OCI-LY1 (cell line): ENCODE measurements at regions not wholly inside any gene's neighbourhood (a gene's known extent, or its start where the extent isn't known, plus 50 kb on each side); places are given as distances from the start of the nearest gene placed in this dataset.

Source experiments
- H2AFZ ChIP-seq: fragments of 200-600 bp; sonication (generic), shearing (Covaris generic); 2 replicates; pipeline ENCODE4 v1.6.0; 2014; ENCODE audit warnings: antibody characterized with exemption, mild to moderate bottlenecking, low read length
- H3F3A ChIP-seq: fragments of 200-600 bp; sonication (generic), shearing (Covaris generic); 2 replicates; pipeline ENCODE4 v1.6.0; 2014; ENCODE audit warnings: mild to moderate bottlenecking, antibody characterized with exemption, low read length, moderate library complexity; ENCODE audit not compliant: insufficient read depth
- H3K27ac ChIP-seq: fragments of 200-600 bp; sonication (generic); 2 replicates; pipeline ENCODE4 v1.5.1; 2014; ENCODE audit warnings: low read length, mixed run types, mild to moderate bottlenecking, low read depth; ENCODE audit not compliant: poor library complexity, severe bottlenecking
- H3K27me3 ChIP-seq: fragments of 200-600 bp; sonication (generic); 2 replicates; pipeline ENCODE4 v1.6.0; 2014; ENCODE audit warnings: antibody characterized with exemption, mild to moderate bottlenecking, low read length, moderate library complexity; ENCODE audit not compliant: insufficient read depth
- H3K36me3 ChIP-seq: fragments of 200-600 bp; sonication (generic); 2 replicates; pipeline ENCODE4 v1.6.1; 2014; ENCODE audit warnings: mild to moderate bottlenecking, antibody characterized with exemption, low read length, moderate library complexity, mixed read lengths; ENCODE audit not compliant: insufficient read depth
- H3K4me1 ChIP-seq: fragments of 200-600 bp; sonication (generic); 2 replicates; pipeline ENCODE4 v1.5.1; 2014; ENCODE audit warnings: mild to moderate bottlenecking, low read length, moderate library complexity; ENCODE audit not compliant: insufficient read depth, severe bottlenecking
- H3K4me2 ChIP-seq: fragments of 200-600 bp; sonication (generic), shearing (Covaris generic); 2 replicates; pipeline ENCODE4 v1.6.1; 2014; ENCODE audit warnings: low read length
- H3K4me3 ChIP-seq: fragments of 200-600 bp; sonication (generic); 2 replicates; pipeline ENCODE4 v1.5.1; 2014; ENCODE audit warnings: low read length, low read depth, mild to moderate bottlenecking, mixed read lengths; ENCODE audit not compliant: poor library complexity, severe bottlenecking
- H3K79me2 ChIP-seq: fragments of 200-600 bp; shearing (Covaris generic); 2 replicates; pipeline ENCODE4 v1.6.1; 2016; ENCODE audit warnings: mixed run types, low read length, mixed read lengths; ENCODE audit not compliant: insufficient read depth
- H3K9ac ChIP-seq: fragments of 200-600 bp; sonication (generic), shearing (Covaris generic); 2 replicates; pipeline ENCODE4 v1.6.1; 2014; ENCODE audit warnings: mild to moderate bottlenecking, low read length, mixed read lengths
- H3K9me2 ChIP-seq: fragments of 200-600 bp; sonication (generic), shearing (Covaris generic); 2 replicates; pipeline ENCODE4 v1.6.1; 2014; ENCODE audit warnings: low read depth, mild to moderate bottlenecking, low read length, mixed read lengths
- H3K9me3 ChIP-seq: fragments of 200-600 bp; shearing (Covaris generic); 2 replicates; pipeline ENCODE4 v1.6.1; 2014; ENCODE audit warnings: low read length, mixed read lengths
- H4K20me1 ChIP-seq: fragments of 200-600 bp; sonication (generic), shearing (Covaris generic); 2 replicates; pipeline ENCODE4 v1.6.0; 2016; ENCODE audit warnings: mild to moderate bottlenecking, low read length; ENCODE audit not compliant: insufficient read depth
- EZH2 ChIP-seq: fragments of 200-600 bp; sonication (generic), shearing (Covaris generic); IDR thresholded peaks from 2 replicates; pipeline ENCODE4 v1.8.0; 2017; ENCODE audit warnings: borderline replicate concordance, mixed run types, mild to moderate bottlenecking, antibody characterized with exemption, low read length, moderate library complexity, mixed read lengths
- TF ChIP-seq, protein P1 (sequence below): fragments of 200-600 bp; sonication (generic), shearing (Covaris generic); IDR thresholded peaks from 2 replicates; pipeline ENCODE4 v1.5.1; 2017; ENCODE audit warnings: mild to moderate bottlenecking, antibody characterized with exemption, low read length, moderate library complexity, mixed read lengths

DNA sequence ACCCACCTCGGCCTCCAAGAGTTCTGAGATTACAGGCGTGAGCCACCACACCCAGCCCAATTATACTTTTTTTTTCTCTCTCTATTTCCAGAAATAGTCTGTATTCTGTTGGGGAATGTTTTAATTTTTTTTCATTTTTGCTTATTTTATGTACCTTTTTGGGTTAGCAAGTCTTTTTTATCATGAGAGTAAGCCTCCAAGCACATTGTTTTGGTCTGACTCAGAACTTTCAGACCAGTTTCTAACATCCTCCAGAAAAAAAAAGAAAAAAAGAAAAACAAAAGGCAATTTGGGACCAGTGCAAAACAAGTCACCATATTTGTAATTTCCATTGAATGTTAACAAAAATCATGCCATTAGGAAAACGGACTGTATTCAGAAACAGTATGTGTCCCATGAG, 1465.5 kb downstream of the SLITRK5 start:
- H3K4me2 ChIP-seq = no peak overlapping the region
- H3K36me3 ChIP-seq = no peaks in the 10 kb centered on the region
- H3F3A ChIP-seq = no peaks in the 10 kb centered on the region
- no peaks in the 10 kb centered on the region for H3K9me2 ChIP-seq
- no peaks in the 10 kb centered on the region for H3K9me3 ChIP-seq
- H3K27ac ChIP-seq = no peak overlapping the region
- H4K20me1 ChIP-seq = no peaks in the 10 kb centered on the region
- no peak for TF ChIP-seq EZH2
- TF ChIP-seq, protein P1, sequence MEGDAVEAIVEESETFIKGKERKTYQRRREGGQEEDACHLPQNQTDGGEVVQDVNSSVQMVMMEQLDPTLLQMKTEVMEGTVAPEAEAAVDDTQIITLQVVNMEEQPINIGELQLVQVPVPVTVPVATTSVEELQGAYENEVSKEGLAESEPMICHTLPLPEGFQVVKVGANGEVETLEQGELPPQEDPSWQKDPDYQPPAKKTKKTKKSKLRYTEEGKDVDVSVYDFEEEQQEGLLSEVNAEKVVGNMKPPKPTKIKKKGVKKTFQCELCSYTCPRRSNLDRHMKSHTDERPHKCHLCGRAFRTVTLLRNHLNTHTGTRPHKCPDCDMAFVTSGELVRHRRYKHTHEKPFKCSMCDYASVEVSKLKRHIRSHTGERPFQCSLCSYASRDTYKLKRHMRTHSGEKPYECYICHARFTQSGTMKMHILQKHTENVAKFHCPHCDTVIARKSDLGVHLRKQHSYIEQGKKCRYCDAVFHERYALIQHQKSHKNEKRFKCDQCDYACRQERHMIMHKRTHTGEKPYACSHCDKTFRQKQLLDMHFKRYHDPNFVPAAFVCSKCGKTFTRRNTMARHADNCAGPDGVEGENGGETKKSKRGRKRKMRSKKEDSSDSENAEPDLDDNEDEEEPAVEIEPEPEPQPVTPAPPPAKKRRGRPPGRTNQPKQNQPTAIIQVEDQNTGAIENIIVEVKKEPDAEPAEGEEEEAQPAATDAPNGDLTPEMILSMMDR = no peak
- no peaks in the 10 kb centered on the region for H3K79me2 ChIP-seq
- H3K27me3 ChIP-seq = no peaks in the 10 kb centered on the region
- no peaks in the 10 kb centered on the region for H3K4me1 ChIP-seq
- no peak overlapping the region for H3K4me3 ChIP-seq
- no peak overlapping the region for H2AFZ ChIP-seq
- no peak overlapping the region for H3K9ac ChIP-seq

DNA sequence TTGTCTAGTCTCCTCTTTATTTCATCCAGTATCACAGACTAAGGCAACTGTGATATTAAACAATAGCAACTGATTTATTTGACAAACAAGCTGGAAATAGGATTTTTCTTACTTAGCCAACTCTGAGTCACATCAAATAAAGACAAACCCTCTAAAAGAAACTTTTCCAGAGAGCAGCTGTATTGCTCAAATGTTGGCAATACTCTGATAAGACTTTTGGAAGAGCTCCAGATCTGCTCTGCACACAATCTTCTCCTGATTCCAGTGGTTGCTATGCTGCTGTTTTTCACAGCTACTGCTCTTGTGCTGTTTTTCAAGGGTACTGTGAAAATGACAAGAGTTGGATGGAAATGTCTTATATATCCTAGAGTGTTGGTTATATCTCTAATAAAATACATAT, 1479.2 kb downstream of the SLITRK5 start:
- no peak for TF ChIP-seq EZH2
- TF ChIP-seq, protein P1 = no peak
- Histone ChIP-seq H3K27ac (no peak overlapping the region), H3F3A (no peaks in the 10 kb centered on the region), H3K4me3 (no peak overlapping the region), H3K9me3 (no peaks in the 10 kb centered on the region), H3K79me2 (no peaks in the 10 kb centered on the region), H3K4me1 (no peaks in the 10 kb centered on the region), H3K36me3 (no peaks in the 10 kb centered on the region), H3K27me3 (no peaks in the 10 kb centered on the region), H3K4me2 (no peak overlapping the region), H3K9me2 (no peaks in the 10 kb centered on the region), H2AFZ (no peak overlapping the region), H3K9ac (no peak overlapping the region), H4K20me1 (no peaks in the 10 kb centered on the region)

DNA sequence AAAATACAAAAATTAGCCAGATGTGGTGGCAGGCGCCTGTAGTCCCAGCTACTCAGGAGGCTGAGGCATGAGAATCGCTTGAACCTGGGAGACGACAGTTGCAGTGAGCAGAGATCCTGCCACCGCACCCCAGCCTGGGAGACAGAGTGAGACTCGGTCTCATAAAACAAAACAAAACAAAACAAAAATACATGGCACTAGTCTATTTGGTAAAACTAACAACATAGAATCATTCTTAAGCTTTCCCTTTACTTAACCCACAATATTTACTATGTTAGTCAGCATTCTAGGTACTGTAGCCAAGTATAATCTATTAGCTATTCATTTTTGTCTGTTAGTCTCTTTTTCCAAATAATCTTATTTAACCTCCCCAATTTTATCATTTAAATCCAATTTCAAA, 1482.8 kb downstream of the SLITRK5 start:
- Histone ChIP-seq H4K20me1 (no peaks in the 10 kb centered on the region), H3K27ac (no peak overlapping the region), H3K36me3 (no peaks in the 10 kb centered on the region), H2AFZ (no peak overlapping the region), H3K9ac (no peak overlapping the region), H3K4me3 (no peak overlapping the region), H3K4me2 (no peak overlapping the region), H3K4me1 (no peaks in the 10 kb centered on the region), H3K9me3 (no peaks in the 10 kb centered on the region), H3K79me2 (no peaks in the 10 kb centered on the region), H3K27me3 (no peaks in the 10 kb centered on the region), H3K9me2 (no peaks in the 10 kb centered on the region), H3F3A (no peaks in the 10 kb centered on the region)
- TF ChIP-seq, protein P1 = no peak
- TF ChIP-seq EZH2 = no peak
